GM21619 (cell line): ENCODE measurements at regions not wholly inside any gene's neighbourhood (a gene's known extent, or its start where the extent isn't known, plus 50 kb on each side); places are given as distances from the start of the nearest gene placed in this dataset.
"Not testable (repeated sequence)": the region's sequence is repeated elsewhere in the genome, so short reads cannot be mapped to it uniquely, and the experiment has no call there.

Experiments
- ATAC-seq: cut with Tn5 transposase; IDR thresholded peaks from one replicate; pipeline ENCODE4 v1.9.1; 2021; ENCODE audit not compliant: unreplicated experiment

DNA sequence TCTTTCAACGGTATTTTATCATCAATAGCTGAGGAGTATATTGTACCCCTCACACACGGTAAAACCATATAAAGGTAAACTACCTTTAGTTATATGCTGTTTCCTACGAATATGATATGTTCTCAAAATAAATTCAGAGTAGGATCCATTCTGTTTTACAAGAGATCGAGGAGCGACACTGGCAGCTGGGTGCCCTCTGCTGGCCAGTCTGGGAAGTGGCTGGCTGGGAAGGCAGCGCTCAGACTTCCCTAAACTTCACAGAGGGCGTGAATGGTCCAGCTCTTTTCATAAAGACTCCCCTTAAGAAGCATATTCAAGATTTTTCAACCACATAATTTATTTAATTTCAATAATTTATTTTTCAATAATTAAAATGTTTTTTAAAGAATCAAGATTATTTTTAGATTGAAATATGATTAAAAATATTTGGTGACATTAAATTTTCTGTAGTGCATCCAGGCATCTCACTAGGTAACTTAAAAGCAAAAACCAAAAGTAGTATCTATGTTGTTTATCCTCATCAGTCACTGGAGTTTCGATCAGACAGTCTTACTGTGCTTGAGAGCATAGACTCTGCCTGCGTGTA, 187.5 kb upstream of the PDE10A start:
- peak; percentile 88 for ATAC-seq

DNA sequence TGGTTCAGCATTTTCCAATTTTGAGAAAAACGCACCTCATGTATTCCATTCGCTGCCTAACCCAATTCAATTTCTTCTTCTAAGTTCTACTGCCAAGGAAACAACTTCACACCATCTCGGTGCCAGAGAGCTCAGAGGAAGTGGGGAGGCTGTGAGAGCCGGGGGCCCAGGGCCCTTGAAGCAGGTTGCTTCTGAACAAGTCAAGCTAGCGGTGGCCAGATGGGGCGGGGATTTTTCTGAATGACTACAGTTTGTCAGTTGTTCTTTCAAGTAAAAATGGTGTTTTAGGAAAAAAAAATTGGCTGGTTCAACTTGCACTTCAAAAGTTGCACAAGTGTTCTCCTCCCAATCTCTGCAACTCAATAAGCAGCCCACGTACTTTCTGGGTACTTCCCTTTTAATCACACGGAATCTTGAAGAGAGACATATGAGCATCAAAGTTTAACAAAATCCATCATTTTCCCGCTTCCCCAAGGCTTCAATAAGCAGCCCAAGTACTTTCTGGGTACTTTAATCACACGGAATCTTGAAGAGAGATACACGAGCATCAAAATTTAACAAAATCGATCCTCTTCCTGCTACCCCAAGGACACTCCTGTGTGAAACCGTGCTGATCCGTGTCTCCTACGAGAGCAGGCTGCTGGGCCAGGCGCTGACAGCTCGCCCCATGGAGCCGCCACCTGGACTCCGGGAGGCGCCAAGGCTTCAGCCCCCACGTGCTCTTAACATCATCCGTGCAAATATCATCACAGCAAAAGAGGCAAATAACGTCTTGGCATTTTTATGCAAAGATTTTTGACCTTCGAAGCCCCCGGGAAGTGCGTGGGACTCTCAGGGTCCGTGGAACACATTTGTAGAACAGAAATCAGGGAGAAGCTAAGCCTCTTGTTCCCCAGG, 186.7 kb upstream of the PDE10A start:
- no peak for ATAC-seq

DNA sequence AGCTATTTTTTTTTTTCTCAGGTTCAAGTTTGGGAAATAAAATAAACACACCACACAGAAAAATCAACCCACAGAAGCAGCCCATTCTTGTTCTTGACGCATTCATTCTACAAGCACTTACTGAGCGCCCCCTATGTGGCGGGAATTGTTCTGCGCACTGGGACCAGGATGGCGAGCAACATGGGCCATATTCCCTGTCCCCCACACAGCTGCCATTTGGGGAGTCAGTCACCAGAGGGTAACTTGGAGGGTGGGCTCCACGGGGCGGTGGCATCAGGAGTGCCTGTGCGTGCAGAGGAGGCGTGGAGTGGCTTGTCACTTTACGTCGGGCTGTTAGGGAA, 185.0 kb upstream of the PDE10A start:
- ATAC-seq: no peak

- no peak for ATAC-seq
Observed at GRCh38 chr6:165847407-165848085, 184.5 kb upstream of the PDE10A start.

DNA sequence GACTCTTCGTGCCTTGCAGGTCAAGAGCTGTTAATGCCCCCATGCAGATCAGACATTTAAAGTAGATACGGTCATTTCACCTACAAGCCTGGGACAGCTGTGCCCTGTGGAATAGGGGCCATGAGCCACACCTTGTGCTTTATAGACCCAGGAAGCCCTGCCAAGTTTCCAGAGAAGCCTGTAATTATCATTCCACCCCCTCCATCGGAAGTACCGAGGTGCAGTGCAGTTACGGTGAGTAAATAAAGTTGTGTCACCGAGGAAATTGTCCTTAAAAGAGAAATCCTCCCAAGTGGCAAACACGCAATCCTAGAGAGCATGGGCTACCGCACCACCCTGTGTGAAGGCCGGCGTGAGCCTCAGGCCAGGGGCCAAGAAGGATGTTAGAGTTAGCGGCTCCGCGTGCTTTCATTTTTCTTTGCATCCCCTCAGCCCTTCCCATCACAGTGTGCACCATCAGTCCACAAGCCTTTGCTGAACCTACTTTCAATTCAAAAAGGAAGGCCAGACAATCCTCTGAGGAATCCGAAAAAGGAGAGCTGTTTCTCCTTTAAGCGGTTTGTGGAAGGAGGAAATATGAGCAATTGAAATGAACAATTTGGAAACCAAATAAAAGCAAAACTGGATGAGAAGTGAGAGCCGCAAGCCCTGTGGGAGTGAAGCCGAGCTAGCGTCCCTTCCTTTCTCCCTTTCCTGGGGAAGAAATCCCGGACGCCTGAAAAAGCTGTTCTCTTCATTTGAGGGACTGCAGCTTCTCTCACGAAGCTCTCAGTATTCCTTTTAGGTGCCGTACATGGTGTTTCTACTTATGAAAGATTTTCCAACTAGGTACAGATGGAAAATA, 183.3 kb upstream of the PDE10A start:
- ATAC-seq: no peak

GRCh38 chr6:165845493-165845892, 182.5 kb upstream of the PDE10A start:
- ATAC-seq: no peak

GRCh38 chr6:165844801-165845364, 181.8 kb upstream of the PDE10A start:
- ATAC-seq: no peak

DNA sequence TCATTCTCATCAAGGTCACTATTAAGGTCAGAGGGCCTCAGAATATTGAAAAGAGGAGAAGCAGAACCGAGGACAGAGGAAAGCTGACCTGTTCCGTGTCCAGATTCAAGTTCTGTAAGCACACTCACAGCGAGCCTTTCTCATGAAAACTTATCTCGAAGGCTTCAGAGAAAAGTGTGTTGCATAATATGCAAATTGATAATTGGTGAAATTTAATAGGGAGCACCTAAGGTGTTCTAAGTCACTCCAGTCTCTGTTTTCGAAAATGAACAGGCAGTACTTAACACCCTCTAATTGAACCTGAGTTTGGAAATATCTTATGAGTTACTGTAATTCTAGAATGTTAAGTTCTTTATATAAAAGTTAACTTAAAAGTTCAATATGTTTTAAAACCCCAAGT, 181.2 kb upstream of the PDE10A start:
- ATAC-seq: no peak

- no peak for ATAC-seq
Observed at GRCh38 chr6:165843568-165844113, 180.6 kb upstream of the PDE10A start.

GRCh38 chr6:165843121-165843520, 180.1 kb upstream of the PDE10A start:
- ATAC-seq: no peak

GRCh38 chr6:165842281-165842936, 179.4 kb upstream of the PDE10A start:
- no peak for ATAC-seq

DNA sequence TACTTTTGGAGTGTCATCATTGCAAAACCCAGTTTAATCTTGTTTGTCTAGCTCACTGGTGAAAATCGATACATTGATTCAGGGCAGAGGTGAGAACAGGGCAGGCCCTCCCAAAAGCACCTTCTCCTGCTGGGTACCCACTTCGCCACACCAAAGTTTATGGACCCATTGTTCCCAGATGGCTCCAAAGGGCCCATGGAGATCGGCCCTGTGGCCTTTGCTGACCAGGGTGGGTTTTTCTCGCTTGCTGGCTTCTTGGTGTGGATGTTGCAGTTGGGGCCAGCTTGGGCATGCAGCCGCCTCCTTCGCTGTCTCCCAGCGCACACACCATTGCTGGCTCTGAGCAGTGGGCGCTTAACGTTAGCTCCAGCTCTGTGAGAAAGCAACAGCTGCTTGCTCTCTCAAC, 178.1 kb upstream of the PDE10A start:
- ATAC-seq: no peak

DNA sequence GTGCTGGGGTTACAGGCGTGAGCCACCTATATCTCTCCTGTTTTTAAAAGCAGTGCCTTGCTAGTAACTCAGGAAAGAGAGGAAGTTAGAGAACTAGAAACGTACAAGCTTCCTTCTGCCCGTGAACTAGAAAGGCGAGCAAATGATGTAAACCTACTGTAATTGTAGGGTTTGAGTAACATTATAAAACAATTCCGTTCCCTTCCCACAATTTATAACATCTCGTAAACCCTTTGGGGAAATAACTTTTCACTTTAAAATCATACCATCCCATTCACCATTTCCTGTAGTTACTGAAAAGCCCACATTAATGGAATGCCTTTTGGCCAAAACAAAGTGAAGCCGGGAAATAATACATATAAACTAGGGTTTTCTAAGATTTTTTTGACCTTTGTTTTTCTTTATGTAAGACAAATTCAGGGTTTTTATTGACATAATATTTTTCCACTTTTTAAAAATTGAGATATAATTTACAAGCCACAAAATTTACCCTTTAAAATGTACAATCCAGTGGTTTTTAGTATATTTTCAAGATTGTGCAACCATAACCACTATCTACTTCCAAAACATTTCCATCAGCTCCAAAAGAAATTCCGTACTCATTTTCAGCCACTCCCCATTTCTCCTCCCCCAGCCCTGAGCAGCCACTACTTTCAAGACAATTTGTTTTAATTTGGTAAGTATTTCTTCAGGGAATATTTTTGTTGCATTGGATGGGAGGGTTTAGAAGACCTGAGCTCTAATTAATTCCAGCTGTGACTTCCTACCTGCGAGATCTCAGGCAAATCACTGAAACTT, 175.1 kb upstream of the PDE10A start:
- ATAC-seq: no peak

- not testable (repeated sequence) for ATAC-seq
Observed at GRCh38 chr6:165836648-165837047, 173.6 kb upstream of the PDE10A start.

GRCh38 chr6:165835410-165835851, 172.4 kb upstream of the PDE10A start:
- no peak for ATAC-seq

GRCh38 chr6:165834613-165835259, 171.7 kb upstream of the PDE10A start:
- no peak for ATAC-seq

DNA sequence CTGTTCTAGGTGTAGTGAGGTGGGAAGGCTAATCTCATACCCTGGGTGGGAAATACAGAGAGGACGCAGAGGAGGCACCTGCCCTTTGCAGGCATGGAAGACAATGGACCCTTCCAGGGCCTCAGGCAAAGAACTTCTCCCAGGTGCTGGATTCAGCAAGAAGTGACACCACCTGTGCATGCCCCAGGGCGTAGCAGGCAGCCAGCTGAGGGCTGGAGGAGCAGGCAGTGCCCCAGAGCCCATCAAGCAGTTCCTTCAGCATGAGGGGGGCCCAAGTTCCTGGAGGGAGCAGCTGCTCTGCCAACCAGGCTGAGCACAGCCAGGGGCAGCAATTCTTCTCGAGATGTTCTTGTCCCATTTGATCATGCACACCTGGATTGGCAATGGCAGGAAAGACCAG, 170.3 kb upstream of the PDE10A start:
- ATAC-seq: no peak

- ATAC-seq: no peak
Observed at GRCh38 chr6:165831812-165832510, 168.9 kb upstream of the PDE10A start.
